GM12892 (cell line): ENCODE measurements at regions not wholly inside any gene's neighbourhood (a gene's known extent, or its start where the extent isn't known, plus 50 kb on each side); places are given as distances from the start of the nearest gene placed in this dataset.

ENCODE experiments used
- POLR2A ChIP-seq: IDR thresholded peaks from 2 replicates; pipeline ENCODE4 v1.6.1; 2011; ENCODE audit warnings: low read depth, low read length, control low read depth
- POLR2AphosphoS5 ChIP-seq: IDR thresholded peaks from 2 replicates; pipeline ENCODE4 v1.6.1; 2011; ENCODE audit warnings: low read depth, low read length, control low read depth
- TAF1 ChIP-seq: IDR thresholded peaks from 2 replicates; pipeline ENCODE4 v1.6.1; 2011; ENCODE audit warnings: low read depth, mild to moderate bottlenecking, control low read depth, low read length, borderline replicate concordance

GRCh38 chr4:128590034-128590740 lies 219.3 kb upstream of the JADE1 start:
- TF ChIP-seq POLR2A = no peak
- no peak for TF ChIP-seq POLR2AphosphoS5
- TF ChIP-seq TAF1 = no peak
